Activated CD8-positive, alpha-beta T cell treated with anti-CD3 and anti-CD28 coated beads for 36 hours (primary cell): ENCODE measurements at regions not wholly inside any gene's neighbourhood (a gene's known extent, or its start where the extent isn't known, plus 50 kb on each side); places are given as distances from the start of the nearest gene placed in this dataset.

Source experiments
- ATAC-seq: fragments of 200-7000 bp; cut with Tn5 transposase; one replicate; pipeline ENCODE4 v1.10.0; 2021; ENCODE audit warnings: mild to moderate bottlenecking, moderate library complexity
- CTCF ChIA-PET: fragments of 350-600 bp; sonication (Branson Sonifier 250); formaldehyde crosslinking; loops from one replicate; lab custom pipeline; 2021; ENCODE audit warnings: antibody characterized with exemption; lab: Charles Lee
- POLR2A ChIA-PET: fragments of 350-600 bp; sonication (Branson Sonifier 250); formaldehyde crosslinking; loops from one replicate; lab custom pipeline; 2021; ENCODE audit warnings: antibody characterized with exemption; lab: Charles Lee
- DNase-seq: peaks from one replicate; pipeline ENCODE4 v3.0.0-alpha.2; 2020
- H3K27ac Mint-ChIP-seq: one replicate; pipeline ENCODE4 v1.8.0; 2021; ENCODE audit warnings: mild to moderate bottlenecking, mixed read lengths
- H3K27me3 Mint-ChIP-seq: one replicate; pipeline ENCODE4 v1.8.0; 2021; ENCODE audit warnings: mixed read lengths
- H3K36me3 Mint-ChIP-seq: one replicate; pipeline ENCODE4 v1.8.0; 2021; ENCODE audit warnings: low read depth, mixed read lengths
- H3K4me1 Mint-ChIP-seq: one replicate; pipeline ENCODE4 v1.8.0; 2021; ENCODE audit warnings: low read depth, mixed read lengths
- H3K4me3 Mint-ChIP-seq: one replicate; pipeline ENCODE4 v1.8.0; 2021; ENCODE audit warnings: mild to moderate bottlenecking, moderate library complexity, mixed read lengths
- H3K9me3 Mint-ChIP-seq: one replicate; pipeline ENCODE4 v1.8.0; 2021; ENCODE audit warnings: mixed read lengths
- CTCF ChIP-seq: fragments of 200-600 bp; IDR thresholded peaks from one replicate; pipeline ENCODE4 v1.8.0; 2022; ENCODE audit warnings: antibody characterized with exemption, mild to moderate bottlenecking
- intact Hi-C: fragments of 100-400 bp; cut with micrococcal nuclease; formaldehyde crosslinking; loops from one replicate; pipeline ENCODE4 v1.10.0; 2022

- H3K9me3 Mint-ChIP-seq: no peaks in the 10 kb centered on the region
- no peak overlapping the region for H3K4me3 Mint-ChIP-seq
- no peak for ATAC-seq
- DNase-seq: no peak
- no peaks in the 10 kb centered on the region for H3K36me3 Mint-ChIP-seq
- no peak for TF ChIP-seq CTCF
- POLR2A ChIA-PET: no interaction called here
- intact Hi-C loops: no loop called here
- H3K27ac Mint-ChIP-seq: no peak overlapping the region
- H3K27me3 Mint-ChIP-seq: no peaks in the 10 kb centered on the region
- CTCF ChIA-PET: no interaction called here
- H3K4me1 Mint-ChIP-seq: peaks cover 10% of the 10 kb centered on the region
Measured at GRCh38 chr12:111102102-111102739, 181.8 kb upstream of the MYL2 start.

GRCh38 chr12:111101003-111101402 lies 180.6 kb upstream of the MYL2 start:
- POLR2A ChIA-PET: no interaction called here
- Mint-ChIP-seq H3K36me3 (no peaks in the 10 kb centered on the region), H3K4me1 (peaks cover 10% of the 10 kb centered on the region), H3K9me3 (no peaks in the 10 kb centered on the region), H3K27ac (no peak overlapping the region), H3K27me3 (no peaks in the 10 kb centered on the region), H3K4me3 (no peak overlapping the region)
- ATAC-seq (no peak), DNase-seq (no peak)
- CTCF ChIA-PET: no interaction called here
- intact Hi-C loops: no loop called here
- TF ChIP-seq CTCF: no peak

- no peak for TF ChIP-seq CTCF
- DNase-seq (no peak), ATAC-seq (no peak)
- H3K9me3 Mint-ChIP-seq: no peaks in the 10 kb centered on the region
- no peak overlapping the region for H3K27ac Mint-ChIP-seq
- no peaks in the 10 kb centered on the region for H3K27me3 Mint-ChIP-seq
- H3K4me3 Mint-ChIP-seq: no peak overlapping the region
- intact Hi-C loops: no loop called here
- H3K36me3 Mint-ChIP-seq: no peaks in the 10 kb centered on the region
- H3K4me1 Mint-ChIP-seq: peaks cover 10% of the 10 kb centered on the region
- ChIA-PET CTCF (no interaction called here), POLR2A (no interaction called here)
Measured at GRCh38 chr12:111100554-111100953, 180.2 kb upstream of the MYL2 start.

- intact Hi-C loops: no loop called here
- Mint-ChIP-seq H3K36me3 (no peaks in the 10 kb centered on the region), H3K27me3 (no peaks in the 10 kb centered on the region), H3K9me3 (no peaks in the 10 kb centered on the region), H3K27ac (no peak overlapping the region), H3K4me1 (peaks cover 10% of the 10 kb centered on the region), H3K4me3 (no peak overlapping the region)
- ChIA-PET POLR2A (interaction anchor here (0.8 kb wide), 1 partner anchor 1530 kb away, joined by 3 read pairs; no protein-coding TSS in a partner anchor), CTCF (no interaction called here)
- ATAC-seq: no peak
- TF ChIP-seq CTCF: no peak
- no peak for DNase-seq
Measured at GRCh38 chr12:111100003-111100402, 179.6 kb upstream of the MYL2 start.

- ATAC-seq: no peak
- Mint-ChIP-seq H3K4me3 (no peak overlapping the region), H3K27ac (no peak overlapping the region), H3K27me3 (no peaks in the 10 kb centered on the region), H3K36me3 (no peaks in the 10 kb centered on the region), H3K9me3 (no peaks in the 10 kb centered on the region), H3K4me1 (peaks cover 10% of the 10 kb centered on the region)
- CTCF ChIA-PET: no interaction called here
- TF ChIP-seq CTCF: no peak
- POLR2A ChIA-PET: interaction anchor here (0.5 to 0.8 kb wide), 2 partner anchors 196 to 1530 kb away, joined by 3 read pairs; no protein-coding TSS in a partner anchor
- intact Hi-C loops: no loop called here
- DNase-seq: no peak
Measured at GRCh38 chr12:111099186-111099585, 178.8 kb upstream of the MYL2 start.
